ENCODE measurements at regions not wholly inside any gene's neighbourhood (a gene's known extent, or its start where the extent isn't known, plus 50 kb on each side); places are given as distances from the start of the nearest gene placed in this dataset.

DNA sequence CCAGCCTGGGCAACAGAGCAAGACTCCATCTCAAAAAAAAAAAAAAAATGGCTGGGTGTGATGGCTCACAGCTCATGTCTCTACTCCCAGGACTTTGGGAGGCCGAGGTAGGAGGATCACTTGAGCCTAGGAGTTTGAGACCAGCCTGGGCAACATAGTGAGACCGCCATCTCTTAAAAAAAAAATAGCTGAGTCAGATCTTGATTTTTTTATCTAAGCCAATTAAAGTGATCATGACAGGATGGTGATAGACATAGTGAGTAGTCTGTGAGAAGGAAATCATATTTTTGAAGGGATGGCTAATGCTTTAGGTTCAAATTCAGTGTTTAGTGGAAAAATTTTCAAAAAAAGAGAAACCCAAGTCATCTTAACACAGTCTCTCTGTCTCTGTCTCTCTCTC, 114.6 kb upstream of the JARID2 start:
- TF ChIP-seq EP300 (IDR thresholded peaks at IDR 0.05) (no peak), POLR2AphosphoS5 (IDR thresholded peaks at IDR 0.05) (no peak), POLR2A (IDR thresholded peaks at IDR 0.05) (no peak)
- TF ChIP-seq, protein P1, sequence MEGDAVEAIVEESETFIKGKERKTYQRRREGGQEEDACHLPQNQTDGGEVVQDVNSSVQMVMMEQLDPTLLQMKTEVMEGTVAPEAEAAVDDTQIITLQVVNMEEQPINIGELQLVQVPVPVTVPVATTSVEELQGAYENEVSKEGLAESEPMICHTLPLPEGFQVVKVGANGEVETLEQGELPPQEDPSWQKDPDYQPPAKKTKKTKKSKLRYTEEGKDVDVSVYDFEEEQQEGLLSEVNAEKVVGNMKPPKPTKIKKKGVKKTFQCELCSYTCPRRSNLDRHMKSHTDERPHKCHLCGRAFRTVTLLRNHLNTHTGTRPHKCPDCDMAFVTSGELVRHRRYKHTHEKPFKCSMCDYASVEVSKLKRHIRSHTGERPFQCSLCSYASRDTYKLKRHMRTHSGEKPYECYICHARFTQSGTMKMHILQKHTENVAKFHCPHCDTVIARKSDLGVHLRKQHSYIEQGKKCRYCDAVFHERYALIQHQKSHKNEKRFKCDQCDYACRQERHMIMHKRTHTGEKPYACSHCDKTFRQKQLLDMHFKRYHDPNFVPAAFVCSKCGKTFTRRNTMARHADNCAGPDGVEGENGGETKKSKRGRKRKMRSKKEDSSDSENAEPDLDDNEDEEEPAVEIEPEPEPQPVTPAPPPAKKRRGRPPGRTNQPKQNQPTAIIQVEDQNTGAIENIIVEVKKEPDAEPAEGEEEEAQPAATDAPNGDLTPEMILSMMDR (IDR thresholded peaks at IDR 0.05) = no peak

Measured in sigmoid colon (tissue), 4 donors.